ENCODE measurements at regions not wholly inside any gene's neighbourhood (a gene's known extent, or its start where the extent isn't known, plus 50 kb on each side); places are given as distances from the start of the nearest gene placed in this dataset.

- Mint-ChIP-seq H3K36me3 (ENCODE audit: unreplicated experiment) (peaks cover 2% of the 10 kb centered on the region), H3K27me3 (ENCODE audit: unreplicated experiment) (peaks cover 48% of the 10 kb centered on the region), H3K4me1 (ENCODE audit: unreplicated experiment) (no peaks in the 10 kb centered on the region), H3K27ac (ENCODE audit: unreplicated experiment) (no peak overlapping the region), H3K4me3 (ENCODE audit: unreplicated experiment) (no peak overlapping the region), H3K9me3 (ENCODE audit: unreplicated experiment) (no peaks in the 10 kb centered on the region)
- TF ChIP-seq, protein P1, sequence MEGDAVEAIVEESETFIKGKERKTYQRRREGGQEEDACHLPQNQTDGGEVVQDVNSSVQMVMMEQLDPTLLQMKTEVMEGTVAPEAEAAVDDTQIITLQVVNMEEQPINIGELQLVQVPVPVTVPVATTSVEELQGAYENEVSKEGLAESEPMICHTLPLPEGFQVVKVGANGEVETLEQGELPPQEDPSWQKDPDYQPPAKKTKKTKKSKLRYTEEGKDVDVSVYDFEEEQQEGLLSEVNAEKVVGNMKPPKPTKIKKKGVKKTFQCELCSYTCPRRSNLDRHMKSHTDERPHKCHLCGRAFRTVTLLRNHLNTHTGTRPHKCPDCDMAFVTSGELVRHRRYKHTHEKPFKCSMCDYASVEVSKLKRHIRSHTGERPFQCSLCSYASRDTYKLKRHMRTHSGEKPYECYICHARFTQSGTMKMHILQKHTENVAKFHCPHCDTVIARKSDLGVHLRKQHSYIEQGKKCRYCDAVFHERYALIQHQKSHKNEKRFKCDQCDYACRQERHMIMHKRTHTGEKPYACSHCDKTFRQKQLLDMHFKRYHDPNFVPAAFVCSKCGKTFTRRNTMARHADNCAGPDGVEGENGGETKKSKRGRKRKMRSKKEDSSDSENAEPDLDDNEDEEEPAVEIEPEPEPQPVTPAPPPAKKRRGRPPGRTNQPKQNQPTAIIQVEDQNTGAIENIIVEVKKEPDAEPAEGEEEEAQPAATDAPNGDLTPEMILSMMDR (IDR thresholded peaks at IDR 0.05) = no peak
- DNase-seq (ENCODE audit: extremely low spot score, unreplicated experiment) = peak; percentile 38
Observed at GRCh38 chr5:158058208-158059120, 199.5 kb upstream of the CLINT1 start.

GRCh38 chr5:158056130-158056825 lies 197.3 kb upstream of the CLINT1 start:
- Mint-ChIP-seq H3K27me3 (ENCODE audit: unreplicated experiment) (peaks cover 46% of the 10 kb centered on the region), H3K4me3 (ENCODE audit: unreplicated experiment) (no peak overlapping the region), H3K9me3 (ENCODE audit: unreplicated experiment) (no peaks in the 10 kb centered on the region), H3K36me3 (ENCODE audit: unreplicated experiment) (peaks cover under 1% of the 10 kb centered on the region), H3K27ac (ENCODE audit: unreplicated experiment) (no peak overlapping the region), H3K4me1 (ENCODE audit: unreplicated experiment) (no peaks in the 10 kb centered on the region)
- TF ChIP-seq, protein P1 (IDR thresholded peaks at IDR 0.05) = no peak
- DNase-seq (ENCODE audit: extremely low spot score, unreplicated experiment) = no peak

- Mint-ChIP-seq H3K27me3 (ENCODE audit: unreplicated experiment) (peaks cover 44% of the 10 kb centered on the region), H3K27ac (ENCODE audit: unreplicated experiment) (no peak overlapping the region), H3K36me3 (ENCODE audit: unreplicated experiment) (no peaks in the 10 kb centered on the region), H3K4me1 (ENCODE audit: unreplicated experiment) (no peaks in the 10 kb centered on the region), H3K9me3 (ENCODE audit: unreplicated experiment) (no peaks in the 10 kb centered on the region), H3K4me3 (ENCODE audit: unreplicated experiment) (no peak overlapping the region)
- no peak for DNase-seq (ENCODE audit: extremely low spot score, unreplicated experiment)
- TF ChIP-seq, protein P1 (IDR thresholded peaks at IDR 0.05) = no peak
Observed at GRCh38 chr5:158055111-158055501, 196.2 kb upstream of the CLINT1 start.

- H3K27ac Mint-ChIP-seq (ENCODE audit: unreplicated experiment) = no peak overlapping the region
- H3K9me3 Mint-ChIP-seq (ENCODE audit: unreplicated experiment) = no peaks in the 10 kb centered on the region
- TF ChIP-seq, protein P1 (IDR thresholded peaks at IDR 0.05) = no peak
- peaks cover 46% of the 10 kb centered on the region for H3K27me3 Mint-ChIP-seq (ENCODE audit: unreplicated experiment)
- no peak for DNase-seq (ENCODE audit: extremely low spot score, unreplicated experiment)
- H3K36me3 Mint-ChIP-seq (ENCODE audit: unreplicated experiment) = no peaks in the 10 kb centered on the region
- H3K4me3 Mint-ChIP-seq (ENCODE audit: unreplicated experiment) = no peak overlapping the region
- no peaks in the 10 kb centered on the region for H3K4me1 Mint-ChIP-seq (ENCODE audit: unreplicated experiment)
Observed at GRCh38 chr5:158054223-158055110, 195.5 kb upstream of the CLINT1 start.
